ENCODE measurements at regions not wholly inside any gene's neighbourhood (a gene's known extent, or its start where the extent isn't known, plus 50 kb on each side); places are given as distances from the start of the nearest gene placed in this dataset.

- peak; percentile 48 for TF ChIP-seq BCL3 (IDR thresholded peaks at IDR 0.05; ENCODE audit: borderline replicate concordance, insufficient read depth, low read depth, low read length, poor library complexity, severe bottlenecking)
- TF ChIP-seq CBX5 (IDR thresholded peaks at IDR 0.05; ENCODE audit: low read depth): no peak
- TF ChIP-seq KDM1A (IDR thresholded peaks at IDR 0.05; ENCODE audit: borderline replicate concordance): no peak
- peak; percentile 81 for TF ChIP-seq CREM (IDR thresholded peaks at IDR 0.05; ENCODE audit: low read depth)
- no peak for TF ChIP-seq RELB (IDR thresholded peaks at IDR 0.05; ENCODE audit: low read depth)
- TF ChIP-seq POLR2AphosphoS5 (IDR thresholded peaks at IDR 0.05; ENCODE audit: low read length): no peak
- TF ChIP-seq IRF5 (IDR thresholded peaks at IDR 0.05; ENCODE audit: borderline replicate concordance): no peak
- no peak for TF ChIP-seq SUPT20H (IDR thresholded peaks at IDR 0.05; ENCODE audit: borderline replicate concordance, control insufficient read depth, low read depth, low read length)
- no peak for TF ChIP-seq E2F4 (IDR thresholded peaks at IDR 0.05; ENCODE audit: low read depth, low read length)
- no peak for TF ChIP-seq NRF1 (conservative IDR thresholded peaks at IDR 0.05; ENCODE audit: low read depth, low read length)
- no peak for TF ChIP-seq CBFB (IDR thresholded peaks at IDR 0.05; ENCODE audit: low read depth)
- TF ChIP-seq NR2C2 (IDR thresholded peaks at IDR 0.05; ENCODE audit: borderline replicate concordance, control insufficient read depth, insufficient read length, low read depth): no peak
- TF ChIP-seq HDAC6 (IDR thresholded peaks at IDR 0.05; ENCODE audit: unreplicated experiment): no peak
- TF ChIP-seq WRNIP1 (IDR thresholded peaks at IDR 0.05; ENCODE audit: borderline replicate concordance, low read depth, low read length): no peak
- peak; percentile 77; the same call in 1 of the 2 replicates for TF ChIP-seq NFIC (IDR thresholded peaks at IDR 0.05; ENCODE audit: low read depth, low read length)
- TF ChIP-seq POU2F2 (IDR thresholded peaks at IDR 0.05; ENCODE audit: borderline replicate concordance, low read depth, low read length): no peak
- no peak for TF ChIP-seq CTCF (IDR thresholded peaks at IDR 0.05 in 2 of 3, conservative IDR thresholded peaks at IDR 0.05 in 1 of 3; ENCODE audit: control insufficient read depth in 2 of 3, extremely low read depth in 1 of 3, insufficient read depth in 1 of 3, low read depth in 3 of 3, low read length in 3 of 3)
- TF ChIP-seq SUZ12 (IDR thresholded peaks at IDR 0.05; ENCODE audit: unreplicated experiment): no peak
- 0 out of 4 replicates have a peak, but pooled peaks of 1 of the 2 experiments have one; percentile 27 for TF ChIP-seq IKZF2 (IDR thresholded peaks at IDR 0.05)
- TF ChIP-seq KAT2A (conservative IDR thresholded peaks at IDR 0.05; ENCODE audit: control insufficient read depth, low read depth, low read length): no peak
- TF ChIP-seq FOXM1 (IDR thresholded peaks at IDR 0.05; ENCODE audit: low read depth, low read length): peak; percentile 39; the same call in 1 of the 2 replicates
- TF ChIP-seq NFYB (IDR thresholded peaks at IDR 0.05; ENCODE audit: insufficient read depth, low read depth, low read length): no peak
- TF ChIP-seq ZZZ3 (IDR thresholded peaks at IDR 0.05; ENCODE audit: control insufficient read depth, insufficient read length, low read depth): no peak
- peak; percentile 94 for TF ChIP-seq JUNB (IDR thresholded peaks at IDR 0.05)
- TF ChIP-seq MXI1 (IDR thresholded peaks at IDR 0.05; ENCODE audit: low read depth, low read length): no peak
Measured at GRCh38 chr3:152769523-152769922, 65.4 kb upstream of the P2RY1 start (continued).
